ENCODE measurements at regions not wholly inside any gene's neighbourhood (a gene's known extent, or its start where the extent isn't known, plus 50 kb on each side); places are given as distances from the start of the nearest gene placed in this dataset.

DNA sequence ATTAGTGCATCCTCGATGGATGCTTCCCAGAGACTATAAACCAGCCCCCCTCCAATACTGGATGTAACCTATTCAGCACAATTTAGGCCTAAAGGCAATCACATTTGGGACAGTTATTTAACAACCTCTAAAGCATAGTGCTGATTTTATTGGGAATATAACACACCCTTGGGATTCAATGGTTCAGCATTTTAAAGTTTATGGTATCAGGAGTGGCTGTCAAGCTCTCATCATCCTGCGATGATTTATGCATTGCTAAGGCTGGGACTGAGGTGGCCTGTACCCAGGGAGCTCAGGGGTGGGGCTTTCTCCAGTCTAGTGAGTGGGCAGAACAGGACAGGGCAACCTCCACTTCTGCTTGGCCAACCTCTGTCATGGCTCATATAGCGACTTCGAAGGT is 464.9 kb downstream of the INHBA start:
- TF ChIP-seq REST (IDR thresholded peaks at IDR 0.05; ENCODE audit: borderline replicate concordance) (no peak), POLR2AphosphoS5 (IDR thresholded peaks at IDR 0.05) (no peak)
- no peaks in the 10 kb centered on the region for H3K36me3 ChIP-seq (ENCODE audit: insufficient read depth, low read length)
- H3K79me2 ChIP-seq (replicated peaks; ENCODE audit: insufficient read depth, low read length) = no peaks in the 10 kb centered on the region
- H3K4me2 ChIP-seq (ENCODE audit: low read length) = no peak overlapping the region
- no peaks in the 10 kb centered on the region for H3K27me3 ChIP-seq (ENCODE audit: insufficient read depth, low read depth, low read length)
- no peak overlapping the region for H3K27ac ChIP-seq (ENCODE audit: low read length)
- no peak overlapping the region for H3K9ac ChIP-seq (ENCODE audit: low read length)
- H3F3A ChIP-seq (ENCODE audit: insufficient read depth, low read length, poor library complexity, severe bottlenecking) = no peaks in the 10 kb centered on the region
- H3K9me2 ChIP-seq (ENCODE audit: insufficient read depth, low read length) = no peaks in the 10 kb centered on the region
- H2AFZ ChIP-seq (ENCODE audit: low read depth, low read length) = no peak overlapping the region
- H4K20me1 ChIP-seq (ENCODE audit: insufficient read depth) = no peaks in the 10 kb centered on the region
- H3K9me3 ChIP-seq (ENCODE audit: low read length) = no peaks in the 10 kb centered on the region
- H3K4me3 ChIP-seq (ENCODE audit: low read length) = no peak overlapping the region

DNA sequence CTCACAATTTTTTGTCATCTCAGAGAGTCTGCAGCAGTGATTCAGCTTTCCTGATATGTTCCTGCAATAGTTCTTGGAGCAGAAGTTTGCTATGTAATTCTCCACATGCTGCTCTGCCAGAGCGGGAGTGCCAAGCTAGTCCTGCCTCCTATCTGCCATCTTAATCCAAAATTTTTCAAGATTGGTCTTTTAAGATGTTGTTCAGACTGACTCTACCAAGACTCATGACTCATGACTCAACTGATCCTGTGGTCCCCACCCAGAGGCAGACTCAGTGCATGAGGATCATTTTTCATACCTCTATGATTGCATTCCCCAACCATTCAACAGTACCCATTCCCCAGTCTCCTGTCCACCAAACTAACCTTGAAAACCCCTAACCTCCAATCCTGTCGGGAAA is 470.8 kb downstream of the INHBA start:
- Histone ChIP-seq H3K9me3 (ENCODE audit: low read length) (no peaks in the 10 kb centered on the region), H3K4me3 (ENCODE audit: low read length) (no peak overlapping the region), H3K4me2 (ENCODE audit: low read length) (no peak overlapping the region), H3F3A (ENCODE audit: insufficient read depth, low read length, poor library complexity, severe bottlenecking) (no peaks in the 10 kb centered on the region), H3K27me3 (ENCODE audit: insufficient read depth, low read depth, low read length) (no peaks in the 10 kb centered on the region), H3K79me2 (replicated peaks; ENCODE audit: insufficient read depth, low read length) (no peaks in the 10 kb centered on the region), H4K20me1 (ENCODE audit: insufficient read depth) (no peaks in the 10 kb centered on the region), H2AFZ (ENCODE audit: low read depth, low read length) (no peak overlapping the region), H3K36me3 (ENCODE audit: insufficient read depth, low read length) (no peaks in the 10 kb centered on the region), H3K9me2 (ENCODE audit: insufficient read depth, low read length) (no peaks in the 10 kb centered on the region), H3K27ac (ENCODE audit: low read length) (no peak overlapping the region), H3K9ac (ENCODE audit: low read length) (no peak overlapping the region)
- TF ChIP-seq SMC3 (conservative IDR thresholded peaks at IDR 0.05; ENCODE audit: poor library complexity) = no peak

- H3K79me2 ChIP-seq (replicated peaks; ENCODE audit: insufficient read depth, low read length) = no peaks in the 10 kb centered on the region
- H3F3A ChIP-seq (ENCODE audit: insufficient read depth, low read length, poor library complexity, severe bottlenecking) = no peaks in the 10 kb centered on the region
- H4K20me1 ChIP-seq (ENCODE audit: insufficient read depth) = no peaks in the 10 kb centered on the region
- H3K4me2 ChIP-seq (ENCODE audit: low read length) = no peak overlapping the region
- H2AFZ ChIP-seq (ENCODE audit: low read depth, low read length) = no peak overlapping the region
- no peak overlapping the region for H3K27ac ChIP-seq (ENCODE audit: low read length)
- no peaks in the 10 kb centered on the region for H3K36me3 ChIP-seq (ENCODE audit: insufficient read depth, low read length)
- no peak overlapping the region for H3K4me3 ChIP-seq (ENCODE audit: low read length)
- H3K27me3 ChIP-seq (ENCODE audit: insufficient read depth, low read depth, low read length) = no peaks in the 10 kb centered on the region
- no peaks in the 10 kb centered on the region for H3K9me3 ChIP-seq (ENCODE audit: low read length)
- TF ChIP-seq EZH2 (IDR thresholded peaks at IDR 0.05; ENCODE audit: borderline replicate concordance, insufficient read depth, low read length, poor library complexity, severe bottlenecking) = no peak
- no peak for TF ChIP-seq MXI1 (conservative IDR thresholded peaks at IDR 0.05; ENCODE audit: poor library complexity, severe bottlenecking)
- TF ChIP-seq EP300 (conservative IDR thresholded peaks at IDR 0.05; ENCODE audit: poor library complexity, severe bottlenecking) = no peak
- TF ChIP-seq TAF1 (IDR thresholded peaks at IDR 0.05; ENCODE audit: low read depth) = no peak
- no peak for TF ChIP-seq POLR2AphosphoS5 (IDR thresholded peaks at IDR 0.05)
- TF ChIP-seq SMC3 (conservative IDR thresholded peaks at IDR 0.05; ENCODE audit: poor library complexity) = no peak
- TF ChIP-seq, protein P1, sequence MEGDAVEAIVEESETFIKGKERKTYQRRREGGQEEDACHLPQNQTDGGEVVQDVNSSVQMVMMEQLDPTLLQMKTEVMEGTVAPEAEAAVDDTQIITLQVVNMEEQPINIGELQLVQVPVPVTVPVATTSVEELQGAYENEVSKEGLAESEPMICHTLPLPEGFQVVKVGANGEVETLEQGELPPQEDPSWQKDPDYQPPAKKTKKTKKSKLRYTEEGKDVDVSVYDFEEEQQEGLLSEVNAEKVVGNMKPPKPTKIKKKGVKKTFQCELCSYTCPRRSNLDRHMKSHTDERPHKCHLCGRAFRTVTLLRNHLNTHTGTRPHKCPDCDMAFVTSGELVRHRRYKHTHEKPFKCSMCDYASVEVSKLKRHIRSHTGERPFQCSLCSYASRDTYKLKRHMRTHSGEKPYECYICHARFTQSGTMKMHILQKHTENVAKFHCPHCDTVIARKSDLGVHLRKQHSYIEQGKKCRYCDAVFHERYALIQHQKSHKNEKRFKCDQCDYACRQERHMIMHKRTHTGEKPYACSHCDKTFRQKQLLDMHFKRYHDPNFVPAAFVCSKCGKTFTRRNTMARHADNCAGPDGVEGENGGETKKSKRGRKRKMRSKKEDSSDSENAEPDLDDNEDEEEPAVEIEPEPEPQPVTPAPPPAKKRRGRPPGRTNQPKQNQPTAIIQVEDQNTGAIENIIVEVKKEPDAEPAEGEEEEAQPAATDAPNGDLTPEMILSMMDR (IDR thresholded peaks at IDR 0.05; ENCODE audit: poor library complexity, severe bottlenecking) = no peak
- TF ChIP-seq RAD21 (conservative IDR thresholded peaks at IDR 0.05) = no peak
- TF ChIP-seq REST (IDR thresholded peaks at IDR 0.05; ENCODE audit: borderline replicate concordance) = no peak
- H3K9me2 ChIP-seq (ENCODE audit: insufficient read depth, low read length) = no peaks in the 10 kb centered on the region
- H3K9ac ChIP-seq (ENCODE audit: low read length) = no peak overlapping the region
Measured at GRCh38 chr7:41224063-41224763, 478.7 kb downstream of the INHBA start.

All from neural cell (in vitro differentiated cells).